GM04504 (cell line): ENCODE measurements at regions not wholly inside any gene's neighbourhood (a gene's known extent, or its start where the extent isn't known, plus 50 kb on each side); places are given as distances from the start of the nearest gene placed in this dataset.

Source experiments
- DNase-seq: peaks from one replicate; pipeline ENCODE4 v3.0.0-alpha.2; 2012; ENCODE audit warnings: low read depth

DNA sequence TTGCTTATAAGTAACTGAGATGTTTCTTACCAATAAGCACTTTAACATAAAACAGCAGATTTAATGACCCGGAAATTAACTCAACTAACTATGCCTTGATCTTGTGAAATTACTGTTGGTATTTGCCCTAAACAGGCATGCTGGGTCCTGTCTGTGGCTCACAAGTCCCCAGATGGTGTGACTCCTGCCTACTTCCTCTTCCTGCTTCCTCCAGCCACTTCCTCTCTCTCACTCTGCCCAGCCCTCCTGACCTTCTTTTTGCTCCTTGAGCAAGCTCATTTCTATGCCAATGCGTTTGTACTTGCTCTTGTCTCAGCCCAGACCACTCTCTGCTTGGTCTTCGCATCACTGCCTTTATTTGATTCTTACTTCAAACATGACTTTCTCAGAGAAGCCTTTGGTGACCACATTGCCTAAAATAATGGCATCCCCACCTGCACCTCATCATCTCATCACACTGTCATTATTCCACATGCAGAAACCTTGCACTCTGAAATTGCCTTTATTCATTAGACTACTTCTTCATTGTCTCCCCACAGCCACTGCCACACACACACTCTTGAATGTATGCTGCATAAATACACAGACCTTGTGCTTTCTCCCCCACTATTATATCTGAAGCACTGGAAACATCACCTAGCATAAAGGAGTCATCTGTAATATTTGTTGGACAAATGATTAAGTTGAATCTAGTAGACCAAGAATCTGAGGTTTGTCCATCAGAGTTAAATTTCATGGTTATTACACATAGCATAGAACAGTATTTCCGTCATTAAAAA, 256.3 kb upstream of the SEMA6D start:
- no peak for DNase-seq

DNA sequence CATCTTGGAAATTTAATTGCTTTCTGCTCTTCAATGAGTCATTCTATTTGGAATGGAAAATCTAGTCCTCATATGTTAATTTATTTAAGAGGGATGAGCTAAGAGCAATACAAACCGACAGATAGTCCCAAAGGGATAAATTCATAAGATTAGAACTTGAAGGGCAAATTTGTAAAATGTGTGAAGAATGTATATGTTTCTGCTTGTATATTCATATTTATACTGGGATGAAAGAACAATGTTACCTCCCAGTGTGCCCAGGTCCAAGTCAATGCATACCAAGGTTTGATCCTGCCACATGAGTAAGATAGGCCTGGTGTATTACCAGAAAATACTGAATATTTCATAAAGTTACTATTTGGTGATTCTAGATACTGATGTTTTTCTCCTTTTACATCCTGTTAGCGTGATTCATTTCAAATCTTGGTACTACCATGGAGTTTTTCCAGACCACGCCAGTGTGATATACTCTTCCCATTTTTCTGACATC, 255.6 kb upstream of the SEMA6D start:
- DNase-seq = no peak

DNA sequence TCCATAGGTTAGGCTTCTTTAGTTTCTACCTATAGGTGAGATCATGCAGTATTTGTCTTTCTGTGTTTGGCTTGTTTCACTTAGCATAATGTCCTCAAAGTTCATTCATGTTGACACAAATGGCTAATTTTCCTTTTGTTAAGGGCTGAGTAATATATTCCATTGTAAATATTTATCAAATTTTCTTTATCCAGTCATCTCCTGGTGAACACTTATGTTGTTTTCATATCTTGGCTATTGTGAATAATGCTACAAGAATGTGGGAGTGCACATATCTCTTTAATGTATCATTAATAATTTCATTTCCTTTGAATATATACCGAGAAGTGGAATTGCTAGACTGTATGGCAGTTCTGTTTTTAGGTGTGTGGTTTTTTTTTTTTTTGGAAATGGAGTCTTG, 250.9 kb upstream of the SEMA6D start:
- DNase-seq = no peak

DNA sequence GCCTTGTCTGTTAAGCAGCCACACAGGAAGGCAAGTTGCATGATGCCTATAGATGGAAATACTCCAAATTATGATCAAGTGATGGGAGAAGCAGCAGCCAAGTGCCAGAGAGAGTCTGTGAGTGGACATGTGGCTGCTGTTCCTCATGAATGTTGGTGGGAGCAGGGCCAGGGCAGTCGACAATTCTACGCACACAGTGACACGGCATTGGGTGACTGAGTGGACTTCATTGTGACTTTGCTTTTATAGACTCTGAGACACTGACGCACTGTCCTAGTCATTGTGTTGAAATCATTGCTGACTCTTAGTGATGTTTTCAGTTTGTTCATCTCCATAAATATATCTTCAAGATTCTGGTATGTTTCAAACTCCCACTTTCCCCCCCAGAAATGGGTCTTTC, 246.3 kb upstream of the SEMA6D start:
- DNase-seq = no peak

DNA sequence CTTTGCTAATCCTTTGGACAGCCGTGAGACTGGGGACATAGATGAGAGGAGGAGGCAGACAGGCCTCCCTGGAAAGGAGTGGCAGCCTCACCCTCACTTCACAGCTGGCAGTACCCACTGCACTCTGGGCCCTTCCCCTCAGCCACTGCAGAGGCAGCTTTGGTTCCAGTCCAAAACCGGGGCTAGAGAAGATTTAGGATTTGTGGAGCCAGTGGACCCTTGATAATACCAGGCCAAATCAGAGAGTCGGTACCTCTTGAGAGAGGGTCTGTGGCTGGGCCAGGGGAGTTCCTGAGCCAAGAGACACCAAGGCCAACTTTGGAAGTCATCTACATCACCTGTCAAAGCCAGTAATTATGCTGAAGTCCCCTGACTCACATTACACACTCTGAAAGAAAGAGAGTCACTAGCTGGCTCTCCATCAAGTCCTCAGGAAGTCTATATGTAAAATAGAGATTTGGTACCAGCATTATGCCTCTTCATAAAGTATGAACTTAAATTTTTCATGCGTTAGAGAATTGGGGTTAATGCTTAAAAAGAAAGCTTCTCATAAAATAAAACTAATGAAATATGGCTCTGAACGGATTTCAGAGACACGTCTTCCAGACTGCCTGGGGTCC, 244.1 kb upstream of the SEMA6D start:
- DNase-seq = no peak

DNA sequence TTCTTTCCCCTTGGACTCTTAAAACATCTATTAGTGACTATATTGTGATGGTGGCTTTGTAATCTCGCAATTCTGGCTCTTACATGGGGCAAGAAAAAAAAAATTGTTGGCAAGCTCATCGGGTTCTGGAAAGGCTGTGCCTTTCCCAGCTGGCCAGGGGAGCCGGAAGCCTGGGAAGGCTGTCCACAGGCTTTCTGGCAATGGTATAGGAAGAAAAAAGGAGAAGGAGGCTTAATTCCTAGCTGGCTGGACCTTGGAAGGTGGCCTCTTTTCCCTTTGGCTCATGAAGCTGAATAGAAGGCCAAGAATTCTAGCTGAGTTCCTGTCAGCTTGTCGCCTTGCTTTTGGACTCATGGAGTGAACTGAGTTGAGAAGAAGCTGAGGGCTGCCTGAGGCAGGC, 243.5 kb upstream of the SEMA6D start:
- DNase-seq = no peak

DNA sequence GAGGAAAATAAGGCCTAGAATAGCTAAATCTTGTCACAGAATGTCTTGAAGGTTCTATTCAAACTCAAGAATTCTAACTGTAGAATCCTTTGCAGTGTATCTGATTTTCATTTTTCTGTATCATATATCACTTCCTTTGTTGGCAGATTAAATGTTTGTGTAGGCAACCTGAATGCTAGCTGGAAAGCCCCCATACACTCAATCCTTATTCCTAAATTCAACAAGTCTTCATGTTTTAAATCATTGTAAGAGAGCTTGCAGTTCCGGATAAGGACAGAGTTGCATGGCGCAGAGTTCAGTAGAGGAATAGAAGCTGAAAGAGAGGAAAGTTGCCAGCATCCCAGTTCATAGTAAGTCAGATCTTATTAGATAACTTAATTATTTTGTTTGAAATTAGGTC, 242.0 kb upstream of the SEMA6D start:
- DNase-seq = no peak

DNA sequence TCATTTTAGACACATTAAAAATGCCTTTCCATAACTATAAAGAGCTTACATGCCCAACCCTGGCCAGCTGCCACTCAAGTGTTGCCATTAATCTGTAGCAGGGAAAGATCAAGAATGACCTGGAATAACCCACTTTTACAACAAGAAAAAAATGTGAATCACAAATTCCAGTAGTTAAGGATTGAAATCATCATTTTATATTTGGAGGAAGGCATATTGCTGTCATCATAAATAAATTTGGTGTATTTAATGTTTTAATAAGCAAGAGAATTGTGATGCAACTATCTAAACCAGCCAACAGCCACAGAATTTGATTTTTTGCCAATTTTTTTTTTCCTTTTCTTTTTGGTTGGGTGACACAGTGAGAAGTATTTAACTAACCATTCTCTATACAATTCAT, 240.0 kb upstream of the SEMA6D start:
- no peak for DNase-seq

DNA sequence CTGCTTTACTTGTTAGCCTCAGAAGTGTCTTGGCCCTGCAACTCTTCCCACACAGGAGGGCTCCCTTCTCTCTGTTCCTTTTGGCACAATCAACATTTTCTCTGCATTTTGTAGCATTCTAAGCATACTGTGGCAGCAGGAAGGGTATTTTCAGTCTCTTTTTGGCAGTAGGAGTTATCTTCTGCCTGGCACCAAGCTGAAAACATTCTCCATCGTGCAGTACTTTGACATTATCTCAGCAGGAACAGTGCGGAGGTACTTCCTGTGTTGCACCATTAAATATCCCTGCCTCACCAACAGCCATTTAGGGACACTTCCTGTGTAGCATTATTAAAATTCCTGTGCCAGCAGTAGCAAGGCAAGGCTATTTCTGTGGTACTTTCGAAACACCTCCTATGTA, 233.2 kb upstream of the SEMA6D start:
- no peak for DNase-seq

DNA sequence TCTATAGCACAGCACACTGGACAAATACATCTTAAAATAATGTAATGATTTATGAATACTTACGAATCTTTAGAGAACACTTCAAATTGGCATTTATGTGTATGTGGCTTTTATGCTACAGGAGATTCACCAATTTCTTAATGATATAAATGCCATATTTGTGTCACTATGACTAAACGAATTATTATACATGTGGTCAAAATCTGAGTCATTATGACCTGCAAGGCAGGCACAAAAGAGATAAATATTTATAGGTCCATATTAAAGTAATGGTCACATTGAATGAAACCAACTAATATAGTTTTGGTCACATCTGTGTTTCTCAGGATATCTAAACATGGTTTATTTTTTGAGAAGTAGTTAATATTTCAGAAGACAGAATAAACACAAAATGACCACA, 232.3 kb upstream of the SEMA6D start:
- no peak for DNase-seq

DNA sequence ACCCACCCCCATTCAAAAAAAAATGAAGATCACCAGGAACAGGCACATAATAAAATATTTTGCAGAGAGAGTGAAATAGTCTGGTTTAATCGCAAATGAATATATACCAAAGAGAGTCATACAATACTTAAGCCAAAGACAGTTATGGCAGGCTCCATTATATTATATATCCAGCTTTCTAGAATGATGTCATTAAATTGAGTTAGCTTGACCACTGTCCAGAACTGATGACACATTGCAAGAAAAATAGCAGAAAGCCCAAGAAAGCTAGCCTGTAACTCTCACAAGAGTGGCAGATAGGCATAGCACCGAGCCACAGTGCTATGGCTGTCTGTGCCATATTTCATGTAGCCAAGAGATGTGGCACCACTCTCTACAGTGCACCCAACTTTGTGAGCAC, 231.9 kb upstream of the SEMA6D start:
- no peak for DNase-seq

DNA sequence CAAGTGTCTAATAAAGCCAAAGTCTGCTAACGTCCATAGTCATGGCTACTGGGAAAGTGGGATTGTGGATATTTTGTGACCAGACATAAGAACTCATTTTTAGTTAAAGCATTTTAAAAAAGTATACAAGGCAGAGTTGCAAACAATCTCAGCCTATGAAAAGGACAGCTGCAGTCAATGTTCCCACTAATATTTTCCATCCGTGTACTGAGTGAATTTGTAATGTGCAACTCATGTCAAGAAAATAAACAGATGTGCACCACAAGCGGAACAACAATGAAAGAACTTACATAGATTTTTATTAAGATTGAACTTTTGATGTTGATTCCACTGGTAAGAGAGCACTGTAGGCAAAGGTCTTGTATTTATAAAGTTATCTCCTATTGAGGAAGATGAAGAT, 231.3 kb upstream of the SEMA6D start:
- no peak for DNase-seq

DNA sequence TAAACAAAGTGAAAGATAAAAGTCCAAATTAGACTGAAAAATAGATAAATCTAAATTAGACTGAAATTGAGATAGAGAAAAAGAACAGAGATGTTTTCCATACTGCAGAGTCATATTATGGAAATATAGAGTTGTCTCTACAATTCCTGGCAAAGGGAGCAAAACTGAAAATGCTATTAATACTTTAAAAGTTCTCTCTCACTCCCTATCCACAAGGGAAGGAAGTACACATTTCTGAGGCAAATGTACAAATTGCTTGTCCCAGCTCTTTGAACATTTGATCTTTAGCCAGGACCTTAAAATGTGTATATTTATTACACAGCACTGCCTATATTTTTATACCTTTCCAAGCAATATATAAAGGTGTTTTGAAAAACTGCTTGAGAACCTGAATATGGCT, 225.1 kb upstream of the SEMA6D start:
- DNase-seq = no peak

DNA sequence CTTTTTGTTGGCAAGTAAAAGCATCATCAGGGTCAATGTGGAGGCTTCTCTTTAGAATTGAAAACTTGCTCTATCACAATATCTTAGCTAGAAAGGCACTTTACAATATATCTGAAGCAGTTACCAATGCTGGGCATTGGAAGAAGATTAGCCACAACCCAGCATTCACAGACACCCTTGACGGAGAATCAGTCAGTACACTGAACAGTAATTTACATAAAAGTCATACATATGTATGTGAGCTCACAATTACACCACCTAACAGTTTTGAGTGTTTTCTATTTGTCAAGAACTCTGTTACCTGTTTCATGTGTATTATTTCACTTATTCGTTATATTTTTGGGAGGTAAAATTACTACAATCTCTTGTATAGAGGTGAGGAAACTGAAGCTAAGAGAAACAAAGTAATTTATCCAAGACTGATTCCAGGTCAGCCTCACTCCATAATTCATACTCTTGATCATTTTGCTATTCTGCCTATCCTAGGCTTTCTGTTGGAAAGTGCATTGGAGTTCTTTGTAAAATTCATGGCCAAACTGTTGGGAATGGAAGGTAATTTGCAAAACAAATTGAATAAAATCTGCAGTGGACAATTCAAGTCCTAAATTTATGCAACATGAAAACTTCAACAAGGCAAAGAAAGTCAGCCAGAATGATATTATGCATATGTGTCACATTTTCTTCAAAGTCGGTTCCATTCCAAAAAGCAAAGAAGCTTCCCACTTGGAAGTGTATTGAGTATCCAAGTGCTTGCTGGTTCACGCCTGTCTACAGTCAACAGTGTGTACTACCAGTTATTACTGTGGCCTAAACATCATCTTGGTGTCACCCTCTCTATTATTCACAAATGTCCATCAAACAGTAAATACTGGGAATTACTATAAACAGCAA, 223.7 kb upstream of the SEMA6D start:
- DNase-seq = no peak

DNA sequence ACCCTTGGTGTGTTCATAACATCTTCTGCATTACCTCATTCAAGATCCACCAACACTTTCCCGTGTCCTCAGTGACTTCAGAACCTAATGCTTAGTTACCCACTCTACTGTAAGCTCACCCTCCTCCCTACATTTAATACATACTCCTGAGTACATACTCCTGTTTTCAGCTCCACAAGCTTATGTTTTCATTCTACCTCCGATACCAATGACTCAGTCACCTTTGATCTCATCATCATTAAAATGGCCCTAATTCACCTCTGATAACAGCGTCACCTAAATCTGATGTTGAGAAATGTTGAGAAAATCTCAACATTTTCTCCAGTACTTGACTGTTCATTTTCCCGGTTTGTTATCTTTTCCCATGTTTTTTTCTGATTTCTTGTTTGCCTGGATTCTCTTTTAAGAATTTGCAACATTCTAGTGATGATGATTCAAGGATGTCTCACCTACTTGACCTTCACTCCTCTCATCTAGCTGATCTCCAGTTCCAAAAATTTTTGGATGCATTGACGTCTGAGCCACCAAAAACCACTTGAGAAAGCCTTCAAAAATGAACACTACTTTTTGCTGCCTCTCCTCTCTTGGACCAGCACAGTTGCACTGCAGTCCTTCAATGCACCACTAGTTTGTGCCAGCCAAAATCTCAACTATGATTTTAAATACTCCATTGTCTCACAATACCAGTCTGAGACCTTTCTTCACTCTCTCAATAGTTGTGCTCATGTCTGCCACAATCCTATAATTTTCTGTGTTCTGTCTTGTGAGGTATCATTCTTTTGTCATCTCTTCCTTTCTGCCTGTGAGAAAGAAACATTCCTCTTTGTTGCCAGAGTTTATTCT, 220.7 kb upstream of the SEMA6D start:
- DNase-seq = no peak

DNA sequence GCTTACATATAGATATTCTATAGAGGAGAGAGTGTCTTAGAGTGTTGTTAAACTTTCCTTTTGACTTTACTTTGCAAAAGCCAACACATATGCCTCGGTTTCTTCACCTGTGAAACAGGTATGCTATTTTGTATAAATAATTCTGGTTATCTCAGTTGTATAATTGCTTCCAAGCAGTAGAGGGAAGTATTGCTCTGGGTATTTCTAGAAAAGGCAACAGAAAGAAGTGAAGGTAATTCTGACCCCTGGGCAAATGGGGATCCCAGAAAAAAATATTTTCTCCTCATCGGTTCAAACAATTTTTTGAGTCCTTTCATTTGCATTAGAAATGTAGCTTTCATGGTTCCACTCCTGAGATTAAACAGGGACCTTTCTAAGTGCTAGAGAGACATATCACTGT, 216.5 kb upstream of the SEMA6D start:
- DNase-seq = no peak

DNA sequence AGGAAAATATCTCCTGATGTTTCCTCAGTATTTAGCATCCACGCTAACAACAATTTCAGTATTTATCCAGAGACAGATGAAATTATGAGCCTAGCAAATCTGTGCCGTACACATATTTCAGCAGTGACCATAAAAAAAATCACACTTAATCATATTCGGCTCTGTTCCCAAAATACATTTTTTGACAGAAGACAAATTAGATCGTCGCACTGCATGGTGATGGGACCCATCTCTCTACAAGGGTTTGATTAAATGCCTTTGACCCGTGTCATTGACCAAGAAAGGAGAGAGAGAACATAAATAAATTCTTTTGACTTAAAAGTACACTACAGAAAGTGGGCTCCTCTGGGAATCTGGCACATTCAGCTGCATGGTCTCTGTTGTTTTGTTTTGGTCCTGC, 215.3 kb upstream of the SEMA6D start:
- DNase-seq = no peak

DNA sequence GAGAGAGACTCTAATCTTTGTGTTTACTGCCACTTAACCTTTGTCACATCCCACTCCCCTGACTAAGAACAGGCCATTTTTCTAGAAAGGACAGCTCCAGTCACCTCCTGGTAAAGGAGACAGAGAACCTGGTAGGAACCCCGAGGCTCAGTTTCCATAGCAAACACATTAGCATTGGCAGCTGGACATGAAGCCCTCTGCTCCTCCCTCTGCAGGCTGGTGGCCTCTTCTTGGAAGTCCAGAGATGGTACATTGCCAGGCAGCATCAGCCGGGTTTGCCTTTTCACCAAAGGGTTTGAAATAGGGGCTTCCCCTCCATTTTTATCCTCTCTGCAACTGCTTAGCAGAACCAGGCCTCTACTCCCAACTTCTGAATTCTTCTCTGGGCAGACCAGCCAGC, 213.4 kb upstream of the SEMA6D start:
- no peak for DNase-seq

DNA sequence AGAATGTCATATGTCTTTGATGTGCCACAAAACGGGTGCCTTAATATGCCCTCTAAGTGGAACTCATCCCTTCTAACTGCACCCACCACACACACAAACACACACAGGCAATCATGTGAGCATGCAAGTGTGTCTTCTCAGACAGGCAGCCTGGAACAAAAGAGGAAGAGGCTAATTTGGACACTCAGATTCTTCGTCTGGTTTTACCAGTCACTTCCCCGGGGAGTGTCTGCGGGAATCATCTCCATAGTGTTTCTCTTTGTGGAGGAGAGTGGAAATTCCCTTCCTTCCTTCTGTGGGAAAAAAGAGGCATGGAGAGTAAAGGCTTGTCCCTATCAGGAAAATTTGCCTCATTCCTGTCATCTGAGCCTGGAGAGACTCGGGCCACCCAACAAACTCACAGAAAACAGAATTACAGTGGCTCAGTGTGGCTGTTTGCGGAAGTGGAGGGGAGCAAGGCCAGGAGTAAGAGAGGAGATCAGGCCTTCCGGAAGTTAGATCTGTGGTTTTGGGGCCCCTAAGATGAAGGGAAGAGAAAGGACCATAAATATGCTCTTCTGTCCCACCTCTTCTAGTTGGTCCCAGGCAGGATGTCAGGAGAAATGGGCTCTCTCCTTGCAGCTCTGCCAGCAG, 212.6 kb upstream of the SEMA6D start:
- no peak for DNase-seq

DNA sequence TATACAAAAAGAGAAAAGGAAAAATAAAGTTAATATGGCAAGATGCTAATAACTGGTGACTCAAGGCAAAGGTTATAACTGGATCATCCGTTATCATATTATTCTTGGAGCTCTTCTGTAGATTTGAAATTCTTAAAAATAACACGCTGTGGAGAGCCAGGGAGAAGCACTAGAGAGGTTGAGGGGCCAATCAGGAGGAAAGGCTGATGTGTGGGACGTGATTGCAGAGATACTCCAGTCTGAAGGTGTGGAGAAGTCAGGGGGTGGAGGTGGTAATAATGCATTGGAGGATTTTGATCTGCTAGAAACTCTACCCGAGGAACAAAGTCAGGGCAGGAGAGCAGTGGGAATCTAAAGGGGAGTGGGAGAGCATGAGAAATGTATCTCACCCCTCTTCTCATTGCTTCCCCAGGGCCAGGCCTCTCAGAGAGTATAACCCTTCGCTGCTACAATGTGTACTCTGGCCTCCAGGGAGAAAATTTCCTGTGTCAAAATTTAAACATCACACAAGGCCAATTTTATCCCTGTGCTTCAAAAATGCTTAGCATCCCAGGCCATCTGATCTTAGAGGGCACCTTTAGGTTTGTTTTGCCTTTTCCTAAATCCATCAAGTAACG, 211.5 kb upstream of the SEMA6D start:
- DNase-seq = no peak
